Liver (tissue), 8 donors: ENCODE measurements at regions not wholly inside any gene's neighbourhood (a gene's known extent, or its start where the extent isn't known, plus 50 kb on each side); places are given as distances from the start of the nearest gene placed in this dataset.

Experiments used
- DNase-seq: peaks from one replicate; pipeline ENCODE4 v3.0.0-alpha.2; 2017; ENCODE audit warnings: low spot score
- H3K27ac ChIP-seq, 2 donors: one replicate each; pipeline ENCODE4 v1.7.0; 2013; ENCODE audit warnings: inconsistent platforms in 2 of 2, low read length in 2 of 2, control low read depth in 1 of 2, low read depth in 1 of 2, mild to moderate bottlenecking in 1 of 2
- H3K27me3 ChIP-seq, 4 donors: one replicate each; pipeline versions ENCODE4 v1.6.1 to v1.7.0; 2013; ENCODE audit warnings: low read length in 3 of 4, inconsistent platforms in 1 of 4, mild to moderate bottlenecking in 1 of 4, moderate library complexity in 1 of 4; ENCODE audit not compliant: control insufficient read depth in 4 of 4, insufficient read depth in 4 of 4
- H3K36me3 ChIP-seq, 4 donors: one replicate each; pipeline versions ENCODE4 v1.6.1 to v1.7.0; 2013; ENCODE audit warnings: low read length in 3 of 4, mild to moderate bottlenecking in 3 of 4, low read depth in 1 of 4, moderate library complexity in 1 of 4; ENCODE audit not compliant: control insufficient read depth in 4 of 4, insufficient read depth in 3 of 4
- H3K4me1 ChIP-seq, 4 donors: one replicate each; pipeline versions ENCODE4 v1.6.1 to v1.7.0; 2013; ENCODE audit warnings: low read length in 3 of 4, mild to moderate bottlenecking in 3 of 4, moderate library complexity in 1 of 4; ENCODE audit not compliant: control insufficient read depth in 4 of 4, insufficient read depth in 4 of 4
- H3K4me3 ChIP-seq, 3 donors: one replicate each; pipeline versions ENCODE4 v1.6.1 to v1.7.0; 2013; ENCODE audit warnings: low read length in 3 of 3, control low read depth in 1 of 3, low read depth in 1 of 3, mild to moderate bottlenecking in 1 of 3
- H3K9ac ChIP-seq, 2 donors: one replicate each; pipeline ENCODE4 v1.7.0; 2013; ENCODE audit warnings: low read length in 2 of 2, mild to moderate bottlenecking in 2 of 2, moderate library complexity in 2 of 2, control low read depth in 1 of 2, low read depth in 1 of 2
- H3K9me3 ChIP-seq, 4 donors: one replicate each; pipeline versions ENCODE4 v1.6.1 to v1.7.0; 2013; ENCODE audit warnings: low read length in 3 of 4; ENCODE audit not compliant: control insufficient read depth in 4 of 4
- EGR1 ChIP-seq, 2 donors: IDR thresholded peaks; 2 replicates each; pipeline ENCODE4 v1.6.1; 2016 to 2018; ENCODE audit warnings: antibody characterized with exemption in 2 of 2, low read depth in 2 of 2
- FOXA1 ChIP-seq: IDR thresholded peaks from 2 replicates; pipeline ENCODE4 v1.6.1; 2016; ENCODE audit warnings: antibody characterized with exemption
- FOXA2 ChIP-seq: IDR thresholded peaks from 2 replicates; pipeline ENCODE4 v1.6.1; 2016; ENCODE audit warnings: antibody characterized with exemption
- GABPA ChIP-seq, 2 donors: IDR thresholded peaks in 1 of 2; conservative IDR thresholded peaks in 1 of 2; 2 replicates each; pipeline ENCODE4 v1.6.1; 2016; ENCODE audit warnings: antibody characterized with exemption in 2 of 2, mild to moderate bottlenecking in 1 of 2, moderate library complexity in 1 of 2
- HNF4A ChIP-seq, 2 donors: conservative IDR thresholded peaks; 2 replicates each; pipeline ENCODE4 v1.6.1; 2016; ENCODE audit warnings: antibody characterized with exemption in 2 of 2, mild to moderate bottlenecking in 2 of 2
- HNF4G ChIP-seq: IDR thresholded peaks from 2 replicates; pipeline ENCODE4 v1.6.1; 2016; ENCODE audit warnings: antibody characterized with exemption
- JUND ChIP-seq, 2 donors: IDR thresholded peaks; 2 replicates each; pipeline ENCODE4 v1.6.1; 2016; ENCODE audit warnings: antibody characterized with exemption in 2 of 2
- NR2F2 ChIP-seq: IDR thresholded peaks from 2 replicates; pipeline ENCODE4 v1.6.1; 2016; ENCODE audit warnings: antibody characterized with exemption
- RAD21 ChIP-seq, 2 donors: IDR thresholded peaks; 2 replicates each; pipeline ENCODE4 v1.6.1; 2016; ENCODE audit warnings: antibody characterized with exemption in 2 of 2, mild to moderate bottlenecking in 2 of 2
- RXRA ChIP-seq, 2 donors: IDR thresholded peaks; 2 replicates each; pipeline ENCODE4 v1.6.1; 2017 to 2018; ENCODE audit warnings: antibody characterized with exemption in 2 of 2, mild to moderate bottlenecking in 1 of 2
- SP1 ChIP-seq: IDR thresholded peaks from 2 replicates; pipeline ENCODE4 v1.6.1; 2018; ENCODE audit warnings: antibody characterized with exemption, mild to moderate bottlenecking
- TAF1 ChIP-seq: conservative IDR thresholded peaks from 2 replicates; pipeline ENCODE4 v1.6.1; 2016; ENCODE audit warnings: antibody characterized with exemption, mild to moderate bottlenecking
- YY1 ChIP-seq: IDR thresholded peaks from 2 replicates; pipeline ENCODE4 v1.6.1; 2016; ENCODE audit warnings: antibody characterized with exemption, mild to moderate bottlenecking
- WGBS: extraction: QIAGEN DNeasy Blood & Tissue Kit; methylation state at CpG from one replicate; pipeline ENCODE4 v1.1.7; 2013; 5-methylcytosine and 5-hydroxymethylcytosine counted together
- TF ChIP-seq, protein P1 (sequence below): IDR thresholded peaks from 2 replicates; pipeline ENCODE4 v1.6.1; 2016; ENCODE audit warnings: antibody characterized with exemption
- TF ChIP-seq, protein P2 (sequence below): fragments of 150-350 bp; IDR thresholded peaks from 2 replicates; pipeline ENCODE4 v1.5.1; 2017; ENCODE audit warnings: improper control_type of control experiment, low read depth, low read length; ENCODE audit not compliant: missing input control
- TF ChIP-seq, protein P3 (sequence below): IDR thresholded peaks from 2 replicates; pipeline ENCODE4 v1.6.1; 2016; ENCODE audit warnings: antibody characterized with exemption
- TF ChIP-seq, protein P4 (sequence below): IDR thresholded peaks from 2 replicates; pipeline ENCODE4 v1.6.1; 2016; ENCODE audit warnings: antibody characterized with exemption
- TF ChIP-seq, protein P5 (sequence below): IDR thresholded peaks from 2 replicates; pipeline ENCODE4 v1.6.1; 2016; ENCODE audit warnings: antibody characterized with exemption, mild to moderate bottlenecking
- donor health status: healthy.
- donor health status: healthy.
- donor health status: healthy.
- donor health status: healthy.
- donor health status: healthy.

DNA sequence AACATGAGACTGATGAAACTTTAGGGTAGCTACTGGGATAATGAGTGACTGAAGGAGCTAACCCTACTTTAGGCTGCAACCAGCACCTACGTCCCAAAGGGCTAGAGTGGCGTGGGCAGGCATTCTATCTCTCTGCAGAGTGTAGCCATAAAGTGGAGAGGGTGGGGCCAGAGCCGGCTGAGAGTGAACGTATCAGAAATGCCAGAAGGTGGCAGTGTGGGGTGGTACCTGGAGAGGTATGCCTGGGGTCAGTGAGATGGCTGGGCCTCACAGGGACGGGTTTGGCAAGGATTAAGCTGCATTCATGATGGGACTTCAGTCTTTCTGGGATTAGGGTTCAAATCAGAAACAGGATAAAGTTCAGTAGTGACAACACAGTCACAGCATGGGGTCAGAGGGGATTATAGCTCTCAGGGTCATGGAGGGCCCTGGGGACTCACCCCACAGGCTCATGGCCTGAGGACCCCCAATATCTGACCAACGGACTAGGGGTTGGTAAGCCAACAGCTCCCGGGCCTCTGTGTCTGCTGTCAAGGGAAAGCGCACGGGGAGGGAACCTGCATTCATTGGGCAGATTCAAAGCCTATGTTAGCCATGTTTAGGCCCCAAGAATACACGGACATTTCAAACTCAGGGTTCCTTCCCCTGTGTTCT, 86.5 kb upstream of the FOXB1 start:
- no peak overlapping the region for H3K9ac ChIP-seq
- no peaks in the 10 kb centered on the region for H3K27me3 ChIP-seq
- no peaks in the 10 kb centered on the region for H3K36me3 ChIP-seq
- DNase-seq, result peak; percentile 55
- H3K4me1 ChIP-seq, result no peaks in the 10 kb centered on the region
- H3K4me3 ChIP-seq, result no peak overlapping the region
- H3K27ac ChIP-seq, result no peak overlapping the region
- no peaks in the 10 kb centered on the region for H3K9me3 ChIP-seq
- WGBS, result 37% methylated on average over 10 of the region's 10 CpGs
- TF ChIP-seq RAD21 (IDR thresholded peaks at IDR 0.05) (peak; percentile 93 to 98), SP1 (no peak), HNF4G (no peak), YY1 (no peak), EGR1 (IDR thresholded peaks at IDR 0.05; ENCODE audit: low read depth in 2 of 2) (no peak), FOXA1 (no peak), FOXA2 (no peak), RXRA (IDR thresholded peaks at IDR 0.05) (peak in 1 of 2 donors; percentile 16), TAF1 (no peak), NR2F2 (no peak)
- TF ChIP-seq, protein P1, sequence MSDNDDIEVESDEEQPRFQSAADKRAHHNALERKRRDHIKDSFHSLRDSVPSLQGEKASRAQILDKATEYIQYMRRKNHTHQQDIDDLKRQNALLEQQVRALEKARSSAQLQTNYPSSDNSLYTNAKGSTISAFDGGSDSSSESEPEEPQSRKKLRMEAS, result no peak
- TF ChIP-seq, protein P2, sequence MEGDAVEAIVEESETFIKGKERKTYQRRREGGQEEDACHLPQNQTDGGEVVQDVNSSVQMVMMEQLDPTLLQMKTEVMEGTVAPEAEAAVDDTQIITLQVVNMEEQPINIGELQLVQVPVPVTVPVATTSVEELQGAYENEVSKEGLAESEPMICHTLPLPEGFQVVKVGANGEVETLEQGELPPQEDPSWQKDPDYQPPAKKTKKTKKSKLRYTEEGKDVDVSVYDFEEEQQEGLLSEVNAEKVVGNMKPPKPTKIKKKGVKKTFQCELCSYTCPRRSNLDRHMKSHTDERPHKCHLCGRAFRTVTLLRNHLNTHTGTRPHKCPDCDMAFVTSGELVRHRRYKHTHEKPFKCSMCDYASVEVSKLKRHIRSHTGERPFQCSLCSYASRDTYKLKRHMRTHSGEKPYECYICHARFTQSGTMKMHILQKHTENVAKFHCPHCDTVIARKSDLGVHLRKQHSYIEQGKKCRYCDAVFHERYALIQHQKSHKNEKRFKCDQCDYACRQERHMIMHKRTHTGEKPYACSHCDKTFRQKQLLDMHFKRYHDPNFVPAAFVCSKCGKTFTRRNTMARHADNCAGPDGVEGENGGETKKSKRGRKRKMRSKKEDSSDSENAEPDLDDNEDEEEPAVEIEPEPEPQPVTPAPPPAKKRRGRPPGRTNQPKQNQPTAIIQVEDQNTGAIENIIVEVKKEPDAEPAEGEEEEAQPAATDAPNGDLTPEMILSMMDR, result peak; percentile 67
- TF ChIP-seq, protein P3, sequence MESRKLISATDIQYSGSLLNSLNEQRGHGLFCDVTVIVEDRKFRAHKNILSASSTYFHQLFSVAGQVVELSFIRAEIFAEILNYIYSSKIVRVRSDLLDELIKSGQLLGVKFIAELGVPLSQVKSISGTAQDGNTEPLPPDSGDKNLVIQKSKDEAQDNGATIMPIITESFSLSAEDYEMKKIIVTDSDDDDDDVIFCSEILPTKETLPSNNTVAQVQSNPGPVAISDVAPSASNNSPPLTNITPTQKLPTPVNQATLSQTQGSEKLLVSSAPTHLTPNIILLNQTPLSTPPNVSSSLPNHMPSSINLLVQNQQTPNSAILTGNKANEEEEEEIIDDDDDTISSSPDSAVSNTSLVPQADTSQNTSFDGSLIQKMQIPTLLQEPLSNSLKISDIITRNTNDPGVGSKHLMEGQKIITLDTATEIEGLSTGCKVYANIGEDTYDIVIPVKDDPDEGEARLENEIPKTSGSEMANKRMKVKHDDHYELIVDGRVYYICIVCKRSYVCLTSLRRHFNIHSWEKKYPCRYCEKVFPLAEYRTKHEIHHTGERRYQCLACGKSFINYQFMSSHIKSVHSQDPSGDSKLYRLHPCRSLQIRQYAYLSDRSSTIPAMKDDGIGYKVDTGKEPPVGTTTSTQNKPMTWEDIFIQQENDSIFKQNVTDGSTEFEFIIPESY, result no peak
- TF ChIP-seq, protein P4, sequence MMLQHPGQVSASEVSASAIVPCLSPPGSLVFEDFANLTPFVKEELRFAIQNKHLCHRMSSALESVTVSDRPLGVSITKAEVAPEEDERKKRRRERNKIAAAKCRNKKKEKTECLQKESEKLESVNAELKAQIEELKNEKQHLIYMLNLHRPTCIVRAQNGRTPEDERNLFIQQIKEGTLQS, result no peak
- TF ChIP-seq, protein P5, sequence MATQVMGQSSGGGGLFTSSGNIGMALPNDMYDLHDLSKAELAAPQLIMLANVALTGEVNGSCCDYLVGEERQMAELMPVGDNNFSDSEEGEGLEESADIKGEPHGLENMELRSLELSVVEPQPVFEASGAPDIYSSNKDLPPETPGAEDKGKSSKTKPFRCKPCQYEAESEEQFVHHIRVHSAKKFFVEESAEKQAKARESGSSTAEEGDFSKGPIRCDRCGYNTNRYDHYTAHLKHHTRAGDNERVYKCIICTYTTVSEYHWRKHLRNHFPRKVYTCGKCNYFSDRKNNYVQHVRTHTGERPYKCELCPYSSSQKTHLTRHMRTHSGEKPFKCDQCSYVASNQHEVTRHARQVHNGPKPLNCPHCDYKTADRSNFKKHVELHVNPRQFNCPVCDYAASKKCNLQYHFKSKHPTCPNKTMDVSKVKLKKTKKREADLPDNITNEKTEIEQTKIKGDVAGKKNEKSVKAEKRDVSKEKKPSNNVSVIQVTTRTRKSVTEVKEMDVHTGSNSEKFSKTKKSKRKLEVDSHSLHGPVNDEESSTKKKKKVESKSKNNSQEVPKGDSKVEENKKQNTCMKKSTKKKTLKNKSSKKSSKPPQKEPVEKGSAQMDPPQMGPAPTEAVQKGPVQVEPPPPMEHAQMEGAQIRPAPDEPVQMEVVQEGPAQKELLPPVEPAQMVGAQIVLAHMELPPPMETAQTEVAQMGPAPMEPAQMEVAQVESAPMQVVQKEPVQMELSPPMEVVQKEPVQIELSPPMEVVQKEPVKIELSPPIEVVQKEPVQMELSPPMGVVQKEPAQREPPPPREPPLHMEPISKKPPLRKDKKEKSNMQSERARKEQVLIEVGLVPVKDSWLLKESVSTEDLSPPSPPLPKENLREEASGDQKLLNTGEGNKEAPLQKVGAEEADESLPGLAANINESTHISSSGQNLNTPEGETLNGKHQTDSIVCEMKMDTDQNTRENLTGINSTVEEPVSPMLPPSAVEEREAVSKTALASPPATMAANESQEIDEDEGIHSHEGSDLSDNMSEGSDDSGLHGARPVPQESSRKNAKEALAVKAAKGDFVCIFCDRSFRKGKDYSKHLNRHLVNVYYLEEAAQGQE, result no peak

DNA sequence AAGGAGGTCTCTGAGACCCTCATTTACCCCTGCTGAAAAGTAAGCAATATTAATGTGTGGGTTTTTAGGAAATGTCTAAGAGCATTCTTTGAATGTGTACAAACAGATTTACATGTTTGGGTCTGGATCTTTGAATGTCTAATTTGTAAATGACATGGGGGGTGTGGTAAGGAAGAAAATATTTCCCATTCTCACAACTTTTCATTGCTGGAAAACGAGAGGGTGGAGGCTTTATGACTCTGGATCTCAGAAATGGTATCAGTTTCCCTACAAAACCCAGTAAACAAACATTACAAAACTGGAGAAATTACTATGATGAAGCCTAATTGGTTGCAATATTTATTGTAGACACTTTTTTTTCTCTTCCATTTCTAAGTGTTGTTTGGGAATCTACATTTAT, 98.1 kb upstream of the FOXB1 start:
- Histone ChIP-seq H3K36me3 (no peaks in the 10 kb centered on the region), H3K9me3 (no peaks in the 10 kb centered on the region), H3K4me1 (peaks cover 0 to 8% (median 5%) of the 10 kb centered on the region in 4 donors), H3K27ac (no peak overlapping the region), H3K9ac (no peak overlapping the region), H3K27me3 (peaks cover 0 to 5% (median 0%) of the 10 kb centered on the region in 4 donors), H3K4me3 (no peak overlapping the region)
- no peak for DNase-seq
- WGBS, result 53% methylated on average over 1 of the region's 1 CpG
- TF ChIP-seq GABPA (IDR thresholded peaks at IDR 0.05 in 1 of 2, conservative IDR thresholded peaks at IDR 0.05 in 1 of 2) (no peak), JUND (IDR thresholded peaks at IDR 0.05) (no peak), RAD21 (IDR thresholded peaks at IDR 0.05) (no peak), NR2F2 (no peak), FOXA2 (no peak), HNF4G (no peak), TAF1 (no peak), SP1 (no peak), EGR1 (IDR thresholded peaks at IDR 0.05; ENCODE audit: low read depth in 2 of 2) (no peak), HNF4A (conservative IDR thresholded peaks at IDR 0.05) (no peak), YY1 (no peak)
- TF ChIP-seq, protein P3, result no peak
- TF ChIP-seq, protein P2, result no peak
- TF ChIP-seq, protein P4, result no peak
- TF ChIP-seq, protein P1, result no peak
